EL (cell line): ENCODE measurements at regions not wholly inside any gene's neighbourhood (a gene's known extent, or its start where the extent isn't known, plus 50 kb on each side); places are given as distances from the start of the nearest gene placed in this dataset.
"Not testable (repeated sequence)": the region's sequence is repeated elsewhere in the genome, so short reads cannot be mapped to it uniquely, and the experiment has no call there.

Source experiments
- DNase-seq: peaks from one replicate; pipeline ENCODE4 v3.0.0-alpha.2; 2016

GRCh38 chr6:1197309-1197708 lies 114.6 kb upstream of the FOXQ1 start:
- no peak for DNase-seq

- no peak for DNase-seq
Observed at GRCh38 chr6:1191141-1191630, 120.7 kb upstream of the FOXQ1 start.

GRCh38 chr6:1190366-1190765 lies 121.5 kb upstream of the FOXQ1 start:
- DNase-seq = peak; percentile 98

- no peak for DNase-seq
Observed at GRCh38 chr6:1188199-1188598, 123.7 kb upstream of the FOXQ1 start.

- DNase-seq = no peak
Observed at GRCh38 chr6:1187293-1188131, 124.4 kb upstream of the FOXQ1 start.

GRCh38 chr6:1184318-1184717 lies 127.6 kb upstream of the FOXQ1 start:
- no peak for DNase-seq

- no peak for DNase-seq
Observed at GRCh38 chr6:1182722-1183521, 129.0 kb upstream of the FOXQ1 start.

- no peak for DNase-seq
Observed at GRCh38 chr6:1181939-1182605, 129.8 kb upstream of the FOXQ1 start.

GRCh38 chr6:1179571-1180459 lies 132.1 kb upstream of the FOXQ1 start:
- no peak for DNase-seq

- no peak for DNase-seq
Observed at GRCh38 chr6:1178590-1178989, 133.3 kb upstream of the FOXQ1 start.

GRCh38 chr6:1176567-1176966 lies 135.3 kb upstream of the FOXQ1 start:
- no peak for DNase-seq

GRCh38 chr6:1175877-1176276 lies 136.0 kb upstream of the FOXQ1 start:
- no peak for DNase-seq

- no peak for DNase-seq
Observed at GRCh38 chr6:1170794-1171193, 141.1 kb upstream of the FOXQ1 start.

GRCh38 chr6:1164600-1164999 lies 147.3 kb upstream of the FOXQ1 start:
- DNase-seq = peak; percentile 13

- DNase-seq = no peak
Observed at GRCh38 chr6:1163501-1163900, 148.4 kb upstream of the FOXQ1 start.

GRCh38 chr6:1162367-1163275 lies 149.3 kb upstream of the FOXQ1 start:
- peak; percentile 15 for DNase-seq

- not testable (repeated sequence) for DNase-seq
Observed at GRCh38 chr6:1156411-1156810, 155.5 kb upstream of the FOXQ1 start.

- DNase-seq = no peak
Observed at GRCh38 chr6:1153696-1154245, 158.1 kb upstream of the FOXQ1 start.

- no peak for DNase-seq
Observed at GRCh38 chr6:1146500-1146899, 165.4 kb upstream of the FOXQ1 start.

- DNase-seq = no peak
Observed at GRCh38 chr6:1145768-1146218, 166.1 kb upstream of the FOXQ1 start.
